Cardiac muscle cell (in vitro differentiated cells and primary cell): ENCODE measurements at regions not wholly inside any gene's neighbourhood (a gene's known extent, or its start where the extent isn't known, plus 50 kb on each side); places are given as distances from the start of the nearest gene placed in this dataset.
A peak's percentile ranks its signal among the peaks of the same experiment; 100 is the strongest.

ENCODE experiments used
- DNase-seq, 2 donors: peaks; one replicate each; pipeline versions ENCODE4 v3.0.0 to v3.0.0-alpha.2; 2010 to 2017; ENCODE audit warnings: low read depth in 1 of 2, low spot score in 1 of 2
- H3K27ac ChIP-seq: fragments of 200-600 bp; sonication (generic); 2 replicates; pipeline ENCODE4 v1.5.1; 2016
- H3K27me3 ChIP-seq: fragments of 200-600 bp; sonication (generic); 2 replicates; pipeline ENCODE4 v1.6.0; 2016; ENCODE audit warnings: control low read depth
- H3K36me3 ChIP-seq: fragments of 200-600 bp; sonication (generic); 2 replicates; pipeline ENCODE4 v1.5.1; 2016; ENCODE audit warnings: control low read depth
- H3K4me1 ChIP-seq: fragments of 200-600 bp; sonication (generic); 2 replicates; pipeline ENCODE4 v1.8.1; 2017; ENCODE audit warnings: low read depth, mild to moderate bottlenecking, mixed run types
- H3K4me3 ChIP-seq: fragments of 200-600 bp; sonication (generic); 2 replicates; pipeline ENCODE4 v1.5.1; 2016; ENCODE audit warnings: mild to moderate bottlenecking
- H3K9me3 ChIP-seq: fragments of 200-600 bp; sonication (generic); 2 replicates; pipeline ENCODE4 v1.5.1; 2017; ENCODE audit warnings: low read depth, mild to moderate bottlenecking, control low read depth
- CTCF ChIP-seq: IDR thresholded peaks from 2 replicates; pipeline ENCODE4 v1.5.1; 2012; ENCODE audit warnings: low read depth, mild to moderate bottlenecking, low read length

- DNase-seq, result peak in 1 of 2 donors; percentile 11
- TF ChIP-seq CTCF, result no peak
These were observed 457.5 kb upstream of the GNPDA2 start for GRCh38 chr4:45183905-45184304.

GRCh38 chr4:45172636-45173035 lies 446.3 kb upstream of the GNPDA2 start:
- H3K4me3 ChIP-seq, result no peak overlapping the region
- H3K27me3 ChIP-seq, result no peaks in the 10 kb centered on the region
- no peak overlapping the region for H3K27ac ChIP-seq
- DNase-seq, result no peak
- H3K36me3 ChIP-seq, result no peaks in the 10 kb centered on the region
- H3K4me1 ChIP-seq, result peaks cover 9% of the 10 kb centered on the region
- no peaks in the 10 kb centered on the region for H3K9me3 ChIP-seq
- TF ChIP-seq CTCF, result no peak

More at GRCh38 chr4:45183905-45184304, 457.5 kb upstream of the GNPDA2 start:
- no peak overlapping the region for H3K27ac ChIP-seq
- no peak overlapping the region for H3K4me3 ChIP-seq
- no peaks in the 10 kb centered on the region for H3K36me3 ChIP-seq
- no peaks in the 10 kb centered on the region for H3K4me1 ChIP-seq
- H3K9me3 ChIP-seq, result no peaks in the 10 kb centered on the region
- H3K27me3 ChIP-seq, result no peaks in the 10 kb centered on the region

GRCh38 chr4:45160951-45161350 lies 434.6 kb upstream of the GNPDA2 start:
- Histone ChIP-seq H3K4me3 (no peak overlapping the region), H3K27me3 (no peaks in the 10 kb centered on the region), H3K9me3 (no peaks in the 10 kb centered on the region), H3K36me3 (no peaks in the 10 kb centered on the region), H3K27ac (no peak overlapping the region), H3K4me1 (no peaks in the 10 kb centered on the region)
- TF ChIP-seq CTCF, result no peak
- DNase-seq, result no peak

- Histone ChIP-seq H3K4me3 (no peak overlapping the region), H3K9me3 (no peaks in the 10 kb centered on the region), H3K27ac (no peak overlapping the region), H3K27me3 (no peaks in the 10 kb centered on the region), H3K36me3 (no peaks in the 10 kb centered on the region), H3K4me1 (no peaks in the 10 kb centered on the region)
- no peak for TF ChIP-seq CTCF
- DNase-seq, result peak; percentile 15 to 84
These were observed 428.9 kb upstream of the GNPDA2 start for GRCh38 chr4:45155081-45155777.

- no peak for TF ChIP-seq CTCF
- Histone ChIP-seq H3K36me3 (no peaks in the 10 kb centered on the region), H3K4me3 (no peak overlapping the region), H3K27me3 (no peaks in the 10 kb centered on the region), H3K4me1 (no peaks in the 10 kb centered on the region), H3K27ac (no peak overlapping the region), H3K9me3 (no peaks in the 10 kb centered on the region)
- peak in 1 of 2 donors; percentile 69 for DNase-seq
These were observed 421.5 kb upstream of the GNPDA2 start for GRCh38 chr4:45147866-45148265.

- no peaks in the 10 kb centered on the region for H3K36me3 ChIP-seq
- H3K4me3 ChIP-seq, result no peak overlapping the region
- H3K27ac ChIP-seq, result no peak overlapping the region
- DNase-seq, result no peak
- no peaks in the 10 kb centered on the region for H3K9me3 ChIP-seq
- H3K4me1 ChIP-seq, result peaks cover 4% of the 10 kb centered on the region
- TF ChIP-seq CTCF, result no peak
- H3K27me3 ChIP-seq, result no peaks in the 10 kb centered on the region
These were observed 404.7 kb upstream of the GNPDA2 start for GRCh38 chr4:45131020-45131419.
